HFFc6 (cell line): ENCODE measurements at regions not wholly inside any gene's neighbourhood (a gene's known extent, or its start where the extent isn't known, plus 50 kb on each side); places are given as distances from the start of the nearest gene placed in this dataset.

Experiments
- DNase-seq: peaks from one replicate; pipeline ENCODE4 v3.0.0-alpha.2; 2018
- H3K27ac Mint-ChIP-seq: 2 replicates; pipeline ENCODE4 v1.8.0; 2020; ENCODE audit warnings: mild to moderate bottlenecking, mixed read lengths
- H3K27me3 Mint-ChIP-seq: 2 replicates; pipeline ENCODE4 v1.8.0; 2021; ENCODE audit warnings: mild to moderate bottlenecking, moderate library complexity, mixed read lengths; ENCODE audit not compliant: insufficient read depth
- H3K36me3 Mint-ChIP-seq: 2 replicates; pipeline ENCODE4 v1.8.0; 2021; ENCODE audit warnings: low read depth, mixed read lengths
- H3K4me1 Mint-ChIP-seq: 2 replicates; pipeline ENCODE4 v1.8.0; 2020; ENCODE audit warnings: low read depth, mixed read lengths
- H3K4me3 Mint-ChIP-seq: 2 replicates; pipeline ENCODE4 v1.8.0; 2020; ENCODE audit warnings: mild to moderate bottlenecking, moderate library complexity, mixed read lengths
- H3K9me3 Mint-ChIP-seq: 2 replicates; pipeline ENCODE4 v1.8.0; 2020; ENCODE audit warnings: mild to moderate bottlenecking, mixed read lengths
- TF ChIP-seq, protein P1 (sequence below): fragments of 200-600 bp; sonication (generic); IDR thresholded peaks from 2 replicates; pipeline ENCODE4 v1.5.0; 2021; ENCODE audit warnings: antibody characterized with exemption, mild to moderate bottlenecking

DNA sequence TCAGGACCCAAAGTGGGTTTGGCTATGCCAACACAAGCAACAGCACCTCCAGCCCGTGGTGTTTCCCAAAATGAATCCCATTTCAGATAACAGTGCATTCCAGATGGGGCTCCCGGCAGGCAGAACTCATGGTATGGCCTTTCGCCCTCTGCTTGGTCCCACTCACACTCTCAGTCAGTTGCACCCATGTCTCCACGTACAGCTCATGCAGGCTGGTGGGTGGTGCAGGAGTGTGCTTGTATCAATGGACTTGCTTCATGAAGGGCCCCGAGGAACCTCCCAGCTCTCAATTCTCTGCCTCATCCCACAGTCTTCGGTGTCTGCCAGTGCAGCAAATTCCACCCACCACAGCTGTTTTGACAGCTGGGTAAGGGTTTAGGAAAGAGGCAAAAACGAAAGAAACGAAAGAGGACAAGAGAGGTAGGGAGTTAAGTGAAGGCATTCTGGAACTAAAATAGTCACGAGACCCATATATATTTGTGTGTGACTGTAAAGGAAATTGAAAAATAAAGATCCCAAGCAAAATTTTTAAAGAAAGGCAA is 278.1 kb downstream of the DCDC2C start:
- no peak for DNase-seq
- H3K36me3 Mint-ChIP-seq = no peaks in the 10 kb centered on the region; the same call in 1 of the 2 replicates
- peaks cover 24% of the 10 kb centered on the region for H3K9me3 Mint-ChIP-seq
- no peak overlapping the region for H3K4me3 Mint-ChIP-seq
- H3K27ac Mint-ChIP-seq = no peak overlapping the region
- H3K4me1 Mint-ChIP-seq = no peaks in the 10 kb centered on the region
- peaks cover 2% of the 10 kb centered on the region; the same call in 1 of the 2 replicates for H3K27me3 Mint-ChIP-seq
- TF ChIP-seq, protein P1, sequence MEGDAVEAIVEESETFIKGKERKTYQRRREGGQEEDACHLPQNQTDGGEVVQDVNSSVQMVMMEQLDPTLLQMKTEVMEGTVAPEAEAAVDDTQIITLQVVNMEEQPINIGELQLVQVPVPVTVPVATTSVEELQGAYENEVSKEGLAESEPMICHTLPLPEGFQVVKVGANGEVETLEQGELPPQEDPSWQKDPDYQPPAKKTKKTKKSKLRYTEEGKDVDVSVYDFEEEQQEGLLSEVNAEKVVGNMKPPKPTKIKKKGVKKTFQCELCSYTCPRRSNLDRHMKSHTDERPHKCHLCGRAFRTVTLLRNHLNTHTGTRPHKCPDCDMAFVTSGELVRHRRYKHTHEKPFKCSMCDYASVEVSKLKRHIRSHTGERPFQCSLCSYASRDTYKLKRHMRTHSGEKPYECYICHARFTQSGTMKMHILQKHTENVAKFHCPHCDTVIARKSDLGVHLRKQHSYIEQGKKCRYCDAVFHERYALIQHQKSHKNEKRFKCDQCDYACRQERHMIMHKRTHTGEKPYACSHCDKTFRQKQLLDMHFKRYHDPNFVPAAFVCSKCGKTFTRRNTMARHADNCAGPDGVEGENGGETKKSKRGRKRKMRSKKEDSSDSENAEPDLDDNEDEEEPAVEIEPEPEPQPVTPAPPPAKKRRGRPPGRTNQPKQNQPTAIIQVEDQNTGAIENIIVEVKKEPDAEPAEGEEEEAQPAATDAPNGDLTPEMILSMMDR = no peak

DNA sequence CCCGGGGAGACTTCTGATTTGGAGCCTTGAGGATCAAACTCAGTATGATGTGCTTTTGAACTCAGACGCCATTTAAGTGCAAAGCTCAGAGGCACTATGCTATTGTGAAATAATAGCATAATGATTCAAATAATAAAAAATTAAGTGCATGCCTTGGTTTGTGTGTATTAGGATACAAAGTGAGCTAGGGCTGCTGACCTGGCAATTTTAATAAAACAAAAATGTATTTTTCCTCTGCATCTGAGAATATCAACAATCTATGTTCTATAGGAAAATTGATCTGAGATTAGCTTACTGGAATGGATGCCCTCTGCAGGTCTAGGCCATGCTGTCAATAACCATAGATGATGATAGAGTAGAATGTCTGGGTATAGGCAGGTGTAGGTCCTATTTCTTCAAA is 278.8 kb downstream of the DCDC2C start:
- TF ChIP-seq, protein P1 = no peak
- Mint-ChIP-seq H3K27me3 (peaks cover 2% of the 10 kb centered on the region; the same call in 1 of the 2 replicates), H3K9me3 (peaks cover 20% of the 10 kb centered on the region), H3K27ac (no peak overlapping the region), H3K36me3 (no peaks in the 10 kb centered on the region; the same call in 1 of the 2 replicates), H3K4me1 (no peaks in the 10 kb centered on the region), H3K4me3 (no peak overlapping the region)
- no peak for DNase-seq

DNA sequence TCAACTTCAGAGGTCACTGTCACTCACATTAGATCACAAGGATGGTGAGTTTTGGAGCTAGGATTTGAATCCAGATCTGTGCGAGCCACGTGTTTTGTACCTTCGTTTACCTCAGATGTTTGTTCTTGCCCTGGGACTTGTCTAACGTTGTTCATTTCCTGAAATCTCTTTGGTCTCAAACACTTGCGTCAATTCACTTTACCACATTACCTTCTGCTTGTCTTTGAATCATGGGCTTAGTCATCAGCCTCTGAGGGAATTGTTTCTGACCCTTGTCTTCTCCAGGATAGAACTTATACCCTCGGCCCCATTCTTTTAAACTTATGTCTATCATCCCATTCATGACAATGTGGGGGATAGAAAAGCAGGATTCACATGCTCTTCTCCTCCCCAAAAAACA is 282.7 kb downstream of the DCDC2C start:
- Mint-ChIP-seq H3K4me3 (no peak overlapping the region), H3K9me3 (peaks cover 35% of the 10 kb centered on the region), H3K27me3 (peaks cover 2% of the 10 kb centered on the region; the same call in 1 of the 2 replicates), H3K4me1 (no peaks in the 10 kb centered on the region), H3K36me3 (peaks cover 2% of the 10 kb centered on the region; the same call in 1 of the 2 replicates), H3K27ac (no peak overlapping the region)
- TF ChIP-seq, protein P1 = no peak
- DNase-seq = no peak

DNA sequence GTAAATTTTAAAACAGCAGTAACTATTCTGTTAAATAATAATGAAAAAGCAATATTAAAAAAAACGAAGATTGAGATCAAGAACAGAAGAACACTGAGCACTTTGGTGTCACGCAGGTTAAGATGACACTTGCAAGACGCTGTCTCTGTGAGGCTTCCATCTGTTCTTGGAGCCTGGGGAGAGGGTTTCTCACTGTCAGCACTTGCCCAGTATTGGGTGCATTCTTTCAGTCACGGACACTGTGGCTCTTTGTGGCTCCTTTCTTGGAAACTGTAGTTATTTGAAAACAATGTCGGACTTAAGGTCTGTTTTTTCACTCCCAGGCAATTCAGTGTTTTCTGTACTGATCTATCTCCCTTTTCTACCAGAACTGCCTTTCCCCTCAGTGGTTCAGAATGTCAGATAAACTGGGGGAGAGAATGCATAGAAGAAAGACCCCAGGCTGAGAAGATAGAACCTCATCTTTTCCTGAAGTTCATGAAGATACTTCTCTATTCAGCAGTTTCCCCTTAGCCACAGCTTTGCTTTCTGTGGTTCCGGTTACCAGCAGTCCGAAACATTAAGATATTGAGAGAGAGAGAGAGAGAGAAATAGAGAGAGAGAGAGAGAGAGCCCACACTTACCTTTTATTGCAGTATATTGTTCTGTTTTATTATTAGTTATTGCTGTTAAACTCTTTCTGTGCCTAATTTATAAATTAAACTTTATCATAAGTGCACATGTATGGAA is 283.3 kb downstream of the DCDC2C start:
- H3K4me1 Mint-ChIP-seq = no peaks in the 10 kb centered on the region
- peaks cover 6% of the 10 kb centered on the region; the same call in 1 of the 2 replicates for H3K36me3 Mint-ChIP-seq
- DNase-seq = no peak
- no peak overlapping the region for H3K4me3 Mint-ChIP-seq
- H3K27me3 Mint-ChIP-seq = peaks cover 2% of the 10 kb centered on the region; the same call in 1 of the 2 replicates
- H3K9me3 Mint-ChIP-seq = peaks cover 41% of the 10 kb centered on the region
- TF ChIP-seq, protein P1 = no peak
- H3K27ac Mint-ChIP-seq = no peak overlapping the region

DNA sequence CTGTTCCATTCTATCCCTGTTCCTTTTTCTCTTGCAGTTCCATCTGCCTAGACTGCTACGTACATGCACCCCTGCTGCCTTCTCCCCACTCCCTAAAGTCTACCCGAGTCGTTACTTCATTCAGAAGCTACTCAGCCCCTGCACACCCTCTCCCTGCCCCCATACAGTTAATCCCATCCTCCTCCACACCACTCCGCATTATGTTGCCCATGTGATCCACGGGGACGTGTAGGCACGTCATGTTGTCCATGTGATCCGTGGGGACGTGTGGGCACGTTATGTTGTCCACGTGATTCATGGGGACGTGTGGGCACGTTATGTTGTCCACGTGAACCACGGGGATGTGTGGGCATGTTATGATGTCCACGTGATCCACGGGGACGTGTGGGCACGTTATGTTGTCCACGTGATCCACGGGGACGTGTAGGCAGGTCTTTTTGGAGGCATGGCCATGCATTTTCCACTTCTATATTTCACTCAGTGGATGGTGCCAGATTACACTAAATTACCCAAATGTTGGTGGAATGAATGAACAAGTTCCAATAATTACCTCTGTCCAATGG is 299.5 kb downstream of the DCDC2C start:
- DNase-seq = no peak
- Mint-ChIP-seq H3K4me1 (no peaks in the 10 kb centered on the region), H3K4me3 (no peak overlapping the region), H3K9me3 (peaks cover 39% of the 10 kb centered on the region), H3K36me3 (peaks cover 5% of the 10 kb centered on the region; the same call in 1 of the 2 replicates), H3K27ac (no peak overlapping the region), H3K27me3 (no peaks in the 10 kb centered on the region)
- TF ChIP-seq, protein P1 = no peak
